ENCODE measurements at regions not wholly inside any gene's neighbourhood (a gene's known extent, or its start where the extent isn't known, plus 50 kb on each side); places are given as distances from the start of the nearest gene placed in this dataset.

DNA sequence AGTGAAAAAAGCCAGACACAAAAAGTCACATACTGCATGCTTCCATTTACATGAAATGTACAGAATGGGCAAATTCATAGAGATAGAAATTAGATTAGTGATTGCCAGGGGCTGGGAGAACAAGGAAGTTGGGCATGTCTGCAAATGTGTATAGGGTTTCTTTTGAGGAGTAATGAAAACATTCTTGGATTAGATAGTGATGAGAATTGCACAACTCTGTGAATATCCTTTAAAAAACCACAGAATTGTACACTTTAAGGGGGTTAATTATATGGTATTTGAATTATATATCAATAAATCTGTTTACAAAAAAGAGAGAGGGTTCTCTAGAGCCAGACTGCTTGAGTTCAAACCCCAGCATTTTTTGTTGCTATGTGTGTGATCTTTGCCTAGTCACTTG, 188.1 kb downstream of the CDC5L start:
- H2AFZ ChIP-seq (ENCODE audit: low read length), result no peak overlapping the region
- no peaks in the 10 kb centered on the region for H3K79me1 ChIP-seq (ENCODE audit: insufficient read depth, low read depth, low read length, poor library complexity, severe bottlenecking)
- no peak overlapping the region for H2BK120ac ChIP-seq (ENCODE audit: low read depth, low read length, poor library complexity, severe bottlenecking)
- no peak overlapping the region for H3K9ac ChIP-seq (ENCODE audit: extremely low read depth, insufficient read length, low read length)
- H3K79me2 ChIP-seq (ENCODE audit: insufficient read depth, low read length), result no peaks in the 10 kb centered on the region
- Mint-ChIP-seq H3K36me3 (ENCODE audit: insufficient read depth in 1 of 3, low read depth in 3 of 3) (no peaks in the 10 kb centered on the region), H3K4me1 (no peaks in the 10 kb centered on the region), H3K9me3 (peaks cover 0 to 3% of the 10 kb centered on the region in 2 experiments; a peak in 1 of 5 replicates), H3K27me3 (ENCODE audit: low read depth) (no peaks in the 10 kb centered on the region; the same call in 1 of the 2 replicates), H3K4me3 (no peak overlapping the region), H3K27ac (no peak overlapping the region)
- H4K8ac ChIP-seq (replicated peaks; ENCODE audit: insufficient read length, low read depth, low read length), result no peak overlapping the region
- no peaks in the 10 kb centered on the region for H3K23me2 ChIP-seq (ENCODE audit: insufficient read length, low read depth, low read length, poor library complexity, severe bottlenecking)
- no peak overlapping the region for H3K4me2 ChIP-seq (ENCODE audit: insufficient read depth, insufficient read length, low read length)
- no peak overlapping the region for H3K14ac ChIP-seq (ENCODE audit: insufficient read depth, low read length)
- no peak overlapping the region for H4K5ac ChIP-seq (ENCODE audit: insufficient read length, low read depth, low read length)
- no peak overlapping the region for H2BK20ac ChIP-seq (ENCODE audit: low read depth, low read length, poor library complexity, severe bottlenecking)
- no peak overlapping the region for H3K23ac ChIP-seq (ENCODE audit: insufficient read length, low read depth, low read length)
- H3K27me3 ChIP-seq (ENCODE audit: insufficient read depth, low read length), result no peaks in the 10 kb centered on the region
- no peak for DNase-seq
- no peak overlapping the region for H4K91ac ChIP-seq (ENCODE audit: insufficient read length, low read depth, low read length)
- no peak overlapping the region for H3K18ac ChIP-seq (ENCODE audit: insufficient read length, low read depth, low read length)
- H3K4ac ChIP-seq (ENCODE audit: low read depth, low read length), result no peak overlapping the region
- no peak overlapping the region for H2BK12ac ChIP-seq (ENCODE audit: insufficient read length, low read depth, low read length)
- H3K9me3 ChIP-seq (ENCODE audit: control insufficient read depth, low read depth, low read length), result no peaks in the 10 kb centered on the region
- H3K4me1 ChIP-seq (ENCODE audit: insufficient read depth, low read length), result no peaks in the 10 kb centered on the region
- H3K56ac ChIP-seq (ENCODE audit: insufficient read length, low read depth, low read length), result no peak overlapping the region
- TF ChIP-seq, protein P1, sequence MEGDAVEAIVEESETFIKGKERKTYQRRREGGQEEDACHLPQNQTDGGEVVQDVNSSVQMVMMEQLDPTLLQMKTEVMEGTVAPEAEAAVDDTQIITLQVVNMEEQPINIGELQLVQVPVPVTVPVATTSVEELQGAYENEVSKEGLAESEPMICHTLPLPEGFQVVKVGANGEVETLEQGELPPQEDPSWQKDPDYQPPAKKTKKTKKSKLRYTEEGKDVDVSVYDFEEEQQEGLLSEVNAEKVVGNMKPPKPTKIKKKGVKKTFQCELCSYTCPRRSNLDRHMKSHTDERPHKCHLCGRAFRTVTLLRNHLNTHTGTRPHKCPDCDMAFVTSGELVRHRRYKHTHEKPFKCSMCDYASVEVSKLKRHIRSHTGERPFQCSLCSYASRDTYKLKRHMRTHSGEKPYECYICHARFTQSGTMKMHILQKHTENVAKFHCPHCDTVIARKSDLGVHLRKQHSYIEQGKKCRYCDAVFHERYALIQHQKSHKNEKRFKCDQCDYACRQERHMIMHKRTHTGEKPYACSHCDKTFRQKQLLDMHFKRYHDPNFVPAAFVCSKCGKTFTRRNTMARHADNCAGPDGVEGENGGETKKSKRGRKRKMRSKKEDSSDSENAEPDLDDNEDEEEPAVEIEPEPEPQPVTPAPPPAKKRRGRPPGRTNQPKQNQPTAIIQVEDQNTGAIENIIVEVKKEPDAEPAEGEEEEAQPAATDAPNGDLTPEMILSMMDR (conservative IDR thresholded peaks at IDR 0.05), result no peak
- H2BK15ac ChIP-seq (ENCODE audit: low read depth, low read length), result no peak overlapping the region
- H2BK5ac ChIP-seq (ENCODE audit: insufficient read length, low read length), result no peak overlapping the region
- no peak overlapping the region for H3K27ac ChIP-seq (ENCODE audit: insufficient read length, low read depth, low read length)
- H4K20me1 ChIP-seq (ENCODE audit: control insufficient read depth, insufficient read depth, insufficient read length), result peaks cover 2% of the 10 kb centered on the region
- no peak overlapping the region for H2AK5ac ChIP-seq (ENCODE audit: insufficient read length, low read length)
- H3T11ph ChIP-seq (ENCODE audit: low read length), result no peak overlapping the region

Measured in H9 (cell line).